ENCODE measurements at regions not wholly inside any gene's neighbourhood (a gene's known extent, or its start where the extent isn't known, plus 50 kb on each side); places are given as distances from the start of the nearest gene placed in this dataset.

- no peak for TF ChIP-seq POLR2A (IDR thresholded peaks at IDR 0.05; ENCODE audit: low read depth)
- no peak for TF ChIP-seq EP300 (IDR thresholded peaks at IDR 0.05)
- TF ChIP-seq CTCF (IDR thresholded peaks at IDR 0.05) = no peak
Measured at GRCh38 chr17:83029571-83029970, 49.8 kb upstream of the METRNL start.
